Urinary bladder (tissue), 3 donors: ENCODE measurements at regions not wholly inside any gene's neighbourhood (a gene's known extent, or its start where the extent isn't known, plus 50 kb on each side); places are given as distances from the start of the nearest gene placed in this dataset.

Experiments used
- DNase-seq: peaks from one replicate; pipeline ENCODE4 v3.0.0-alpha.2; 2015; ENCODE audit errors: extremely low spot score
- H3K27ac ChIP-seq: one replicate; pipeline ENCODE4 v1.5.1; 2013; ENCODE audit warnings: low read depth, mild to moderate bottlenecking, moderate library complexity
- H3K36me3 ChIP-seq: one replicate; pipeline ENCODE4 v1.6.1; 2013; ENCODE audit warnings: mild to moderate bottlenecking, moderate library complexity; ENCODE audit not compliant: insufficient read depth
- H3K4me1 ChIP-seq: one replicate; pipeline ENCODE4 v1.6.1; 2013; ENCODE audit warnings: mild to moderate bottlenecking, moderate library complexity; ENCODE audit not compliant: insufficient read depth
- H3K4me3 ChIP-seq: one replicate; pipeline ENCODE4 v1.5.1; 2013; ENCODE audit warnings: low read depth, low read length
- WGBS: extraction: QIAGEN DNeasy Blood & Tissue Kit; methylation state at CpG from one replicate; pipeline ENCODE4 v1.1.7; 2013; 5-methylcytosine and 5-hydroxymethylcytosine counted together
- donor health status: healthy with polysubstance abuse.
- donor health status: healthy.

DNA sequence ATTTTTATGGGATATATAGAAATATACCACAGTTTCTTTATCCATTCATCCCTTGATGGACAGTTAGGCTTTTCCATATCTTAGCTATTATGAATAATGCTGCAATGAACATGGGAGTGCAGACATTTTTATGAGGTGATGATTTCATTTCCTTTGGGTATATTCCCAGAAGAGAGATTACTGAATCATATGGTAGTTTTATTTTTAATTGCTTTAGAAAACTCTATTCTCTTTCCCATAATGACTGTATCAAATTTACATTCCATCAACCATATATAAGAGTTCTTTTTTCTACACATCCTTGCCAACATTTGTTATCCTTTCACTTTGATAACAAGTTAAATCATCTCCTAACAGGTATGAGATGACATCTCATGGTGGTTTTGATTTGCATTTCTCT is 821.6 kb downstream of the TLE1 start:
- Histone ChIP-seq H3K4me3 (no peak overlapping the region), H3K4me1 (no peaks in the 10 kb centered on the region), H3K36me3 (no peaks in the 10 kb centered on the region), H3K27ac (no peak overlapping the region)
- no peak for DNase-seq

DNA sequence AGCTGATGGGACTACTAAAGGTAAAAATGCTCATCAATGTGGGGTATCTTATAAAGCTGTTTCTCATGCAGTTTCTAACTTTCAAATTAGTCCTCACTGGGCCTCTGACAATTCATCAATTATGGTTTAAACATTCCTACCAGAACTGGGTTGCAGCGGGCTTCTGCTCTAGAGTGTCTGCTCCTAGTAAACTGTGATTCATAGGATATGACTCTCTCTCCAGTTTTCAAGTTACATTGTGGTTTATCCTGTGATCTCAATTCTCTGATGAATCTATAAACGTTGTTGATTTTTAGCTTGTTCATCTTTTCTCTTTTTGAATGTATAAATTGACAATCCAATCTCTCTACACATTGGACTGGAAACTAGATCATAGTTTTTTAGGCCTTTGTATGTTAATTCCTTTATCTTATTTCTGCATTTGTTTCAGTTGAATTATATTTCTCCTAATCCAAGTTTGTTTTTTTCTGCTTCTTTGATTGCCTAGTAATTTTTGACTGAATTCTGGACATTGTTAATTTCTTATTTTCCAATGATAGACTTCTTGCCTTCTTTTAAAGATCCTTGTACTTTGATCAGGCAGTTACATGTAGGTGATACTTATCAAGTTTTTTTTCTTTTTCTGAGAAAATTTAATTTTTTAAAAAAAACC is 822.6 kb downstream of the TLE1 start:
- Histone ChIP-seq H3K27ac (no peak overlapping the region), H3K36me3 (no peaks in the 10 kb centered on the region), H3K4me3 (no peak overlapping the region), H3K4me1 (no peaks in the 10 kb centered on the region)
- DNase-seq = no peak
- 97% methylated on average over 2 of the region's 2 CpGs for WGBS

DNA sequence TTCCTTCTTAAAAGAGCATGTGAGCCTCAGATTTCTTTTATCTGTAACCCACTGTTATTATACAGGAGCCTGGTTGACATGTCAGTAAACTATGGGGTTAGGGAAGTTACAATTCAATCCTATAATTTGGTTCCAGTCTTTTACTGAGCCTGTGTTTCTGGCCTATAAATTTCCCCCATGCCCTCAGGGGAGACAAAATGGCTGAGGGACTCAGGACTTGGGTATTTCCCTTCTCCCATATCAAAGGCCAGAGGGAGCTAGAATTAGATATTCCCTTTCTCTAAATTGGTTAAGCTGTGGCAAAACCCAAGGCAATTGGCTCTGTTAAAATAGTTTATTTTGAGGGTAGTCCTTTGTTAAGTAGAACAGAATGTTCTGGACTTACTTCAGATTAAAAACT is 823.2 kb downstream of the TLE1 start:
- Histone ChIP-seq H3K27ac (no peak overlapping the region), H3K4me1 (no peaks in the 10 kb centered on the region), H3K4me3 (no peak overlapping the region), H3K36me3 (no peaks in the 10 kb centered on the region)
- DNase-seq = no peak

DNA sequence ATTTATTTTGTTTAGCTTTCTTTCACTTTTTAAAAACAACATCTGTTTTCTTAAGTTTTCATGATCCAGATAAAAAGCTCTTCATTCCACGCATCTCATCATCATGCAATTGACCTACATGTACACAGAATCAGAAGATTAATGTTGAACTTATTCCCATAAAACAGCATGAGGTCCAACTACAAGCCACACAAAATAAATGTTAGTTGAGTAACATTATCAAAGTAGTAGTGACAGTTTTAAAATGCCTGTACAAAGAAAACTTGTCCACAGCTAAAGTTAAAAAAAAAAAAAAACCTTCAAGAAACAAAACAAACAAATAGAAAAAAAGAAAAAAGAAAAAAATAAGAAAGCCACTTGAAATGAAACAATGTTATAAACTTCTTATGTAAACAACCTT is 846.3 kb downstream of the TLE1 start:
- 58% methylated on average over 1 of the region's 1 CpG for WGBS

DNA sequence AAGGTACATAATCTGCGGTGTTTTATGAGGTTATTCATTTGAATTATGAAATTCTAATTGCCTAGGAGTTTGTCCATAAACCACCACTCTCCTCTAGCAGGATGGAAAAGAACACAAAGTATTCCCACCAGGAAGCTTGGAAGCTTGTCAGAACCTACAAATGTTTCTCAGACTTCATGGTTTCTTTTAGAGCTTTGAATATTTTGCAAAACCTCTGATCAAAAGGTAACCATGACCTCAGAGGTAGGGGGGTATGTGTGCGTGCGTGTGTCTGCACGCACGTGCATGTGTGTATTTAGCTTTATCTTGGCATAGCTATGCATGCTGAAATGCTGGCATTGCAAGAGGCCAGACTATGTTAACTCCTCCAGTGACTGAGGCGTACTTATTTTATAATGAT is 847.0 kb downstream of the TLE1 start:
- WGBS = 48% methylated on average over 6 of the region's 6 CpGs

More for the DNA sequence above, 846.3 kb downstream of the TLE1 start:
- DNase-seq = no peak
- Histone ChIP-seq H3K4me3 (no peak overlapping the region), H3K4me1 (no peaks in the 10 kb centered on the region), H3K36me3 (no peaks in the 10 kb centered on the region), H3K27ac (no peak overlapping the region)

DNA sequence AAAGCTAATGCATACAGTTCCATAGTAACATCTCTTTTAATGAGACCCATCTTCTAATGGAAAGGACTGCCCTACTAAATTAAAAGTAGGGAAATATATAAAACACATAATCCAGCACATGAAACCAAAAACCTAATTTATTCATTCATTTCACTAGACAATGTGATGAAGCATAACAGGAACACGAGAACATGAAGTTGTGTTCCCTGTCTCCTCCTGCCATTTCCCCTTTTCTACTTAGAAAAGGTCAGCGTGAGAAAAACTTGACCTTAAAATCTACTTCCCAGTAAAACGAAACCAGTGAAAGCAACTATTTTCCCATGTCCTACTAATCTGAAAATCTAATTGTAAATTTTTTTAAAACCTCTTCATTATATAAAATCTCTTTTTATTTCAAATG is 847.5 kb downstream of the TLE1 start:
- Histone ChIP-seq H3K4me3 (no peak overlapping the region), H3K27ac (no peak overlapping the region), H3K4me1 (no peaks in the 10 kb centered on the region), H3K36me3 (no peaks in the 10 kb centered on the region)
- DNase-seq = no peak
- 69% methylated on average over 3 of the region's 3 CpGs for WGBS

More for the DNA sequence above, 847.0 kb downstream of the TLE1 start:
- Histone ChIP-seq H3K27ac (no peak overlapping the region), H3K36me3 (no peaks in the 10 kb centered on the region), H3K4me3 (no peak overlapping the region), H3K4me1 (no peaks in the 10 kb centered on the region)
- DNase-seq = peak; percentile 41

DNA sequence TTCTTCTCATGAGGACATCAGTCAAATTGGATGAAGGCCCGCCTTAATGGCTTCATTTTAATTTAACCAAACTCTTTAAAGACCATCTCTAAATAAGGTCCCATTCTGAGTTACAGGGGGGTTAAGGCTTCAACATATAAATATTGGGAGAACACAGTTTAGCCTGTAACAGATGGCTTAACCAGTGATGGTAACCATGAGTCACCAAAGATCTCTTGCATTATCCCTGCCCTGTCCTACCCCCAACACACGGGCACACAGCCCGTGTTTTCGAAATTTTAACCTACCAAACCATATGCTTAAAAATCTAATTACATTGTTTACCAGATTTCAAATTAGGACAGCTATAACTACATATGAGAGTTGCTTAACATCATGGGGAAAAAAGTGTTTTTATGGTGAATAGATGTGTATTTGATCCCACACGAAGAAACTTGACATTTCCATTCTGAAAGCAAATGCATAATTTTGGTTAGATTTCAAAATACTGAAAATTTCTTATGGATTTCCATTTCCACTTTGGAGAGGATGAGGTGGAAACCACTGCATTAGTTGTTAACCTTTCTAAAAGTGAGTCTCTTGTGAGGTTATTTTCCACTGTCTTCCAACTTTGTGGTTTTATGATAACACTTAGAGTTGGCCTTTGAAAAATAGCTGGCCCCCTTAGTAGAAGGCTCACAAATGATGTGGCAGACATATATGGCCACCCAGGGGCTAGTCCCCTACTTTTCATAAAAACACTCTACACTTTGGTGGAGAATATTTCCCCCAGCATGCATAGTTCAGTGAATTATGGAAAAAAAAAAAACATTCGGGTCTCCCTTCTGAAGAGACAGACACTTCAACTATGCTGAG is 849.3 kb downstream of the TLE1 start:
- H3K4me1 ChIP-seq = no peaks in the 10 kb centered on the region
- H3K36me3 ChIP-seq = no peaks in the 10 kb centered on the region
- no peak for DNase-seq
- WGBS = 96% methylated on average over 6 of the region's 6 CpGs
- H3K27ac ChIP-seq = no peak overlapping the region
- no peak overlapping the region for H3K4me3 ChIP-seq

DNA sequence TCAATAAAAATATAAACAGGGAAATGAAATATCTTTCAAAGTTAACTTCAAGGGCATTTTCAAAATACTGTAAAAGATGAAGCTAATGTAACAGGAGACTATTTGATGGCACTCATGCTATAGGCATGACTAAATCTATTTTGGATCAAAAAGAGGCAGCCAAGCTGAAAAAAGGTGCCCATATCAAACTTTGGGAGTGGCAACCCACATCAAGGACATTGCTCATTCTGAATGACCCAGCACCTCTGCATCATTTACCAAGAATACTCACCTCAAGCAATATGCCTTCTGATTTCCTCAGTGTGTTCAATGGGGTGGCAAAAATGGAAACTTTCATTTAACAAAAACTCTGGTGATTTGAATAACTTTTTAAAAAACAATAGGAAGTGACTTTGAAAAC is 853.3 kb downstream of the TLE1 start:
- H3K4me1 ChIP-seq = no peaks in the 10 kb centered on the region
- no peak overlapping the region for H3K27ac ChIP-seq
- H3K36me3 ChIP-seq = no peaks in the 10 kb centered on the region
- DNase-seq = no peak
- H3K4me3 ChIP-seq = no peak overlapping the region

DNA sequence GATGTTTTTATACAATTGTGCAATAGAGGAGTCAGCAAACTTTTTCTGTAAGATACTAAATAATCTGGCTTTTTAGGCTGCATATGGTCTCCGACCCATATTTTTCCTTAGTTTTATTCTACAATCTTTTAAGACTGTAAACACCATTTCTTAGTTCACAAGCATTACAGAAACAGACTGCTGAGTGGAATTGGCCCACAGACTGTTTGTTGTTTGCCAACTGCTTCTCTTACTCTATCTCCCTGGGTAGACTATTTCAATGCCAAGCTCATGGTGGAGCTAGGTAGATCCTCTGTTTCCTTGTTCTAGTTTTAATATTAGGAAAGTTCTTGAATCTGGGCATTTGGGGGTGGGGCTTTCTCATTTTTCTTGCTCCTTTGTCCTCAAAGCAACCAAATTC is 857.6 kb downstream of the TLE1 start:
- no peak for DNase-seq
- no peaks in the 10 kb centered on the region for H3K36me3 ChIP-seq

DNA sequence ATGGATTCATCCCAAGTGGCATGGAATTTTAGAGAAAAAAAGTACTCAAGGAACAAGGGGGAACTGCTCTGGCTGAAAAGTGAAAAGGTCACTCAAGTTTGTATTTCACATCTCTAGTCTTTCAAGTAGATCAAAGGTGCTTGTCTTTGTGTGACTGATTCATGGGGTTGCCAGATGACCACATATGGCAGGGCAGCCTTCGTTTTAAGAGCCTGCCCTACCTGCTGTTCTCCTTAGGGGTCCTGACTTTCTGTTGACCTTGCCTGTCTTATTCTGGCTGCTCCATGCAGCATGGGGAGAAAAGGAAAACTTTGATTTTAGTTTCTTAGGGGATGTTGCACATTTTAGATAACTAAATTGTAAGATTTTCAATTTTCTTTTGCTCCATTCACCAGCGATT is 877.7 kb downstream of the TLE1 start:
- H3K4me3 ChIP-seq = no peak overlapping the region
- no peaks in the 10 kb centered on the region for H3K4me1 ChIP-seq
- no peaks in the 10 kb centered on the region for H3K36me3 ChIP-seq
- DNase-seq = no peak
- H3K27ac ChIP-seq = no peak overlapping the region
- 75% methylated on average over 2 of the region's 2 CpGs for WGBS

More for the DNA sequence above, 857.6 kb downstream of the TLE1 start:
- Histone ChIP-seq H3K4me3 (no peak overlapping the region), H3K27ac (no peak overlapping the region), H3K4me1 (no peaks in the 10 kb centered on the region)
- 87% methylated on average over 1 of the region's 1 CpG for WGBS

DNA sequence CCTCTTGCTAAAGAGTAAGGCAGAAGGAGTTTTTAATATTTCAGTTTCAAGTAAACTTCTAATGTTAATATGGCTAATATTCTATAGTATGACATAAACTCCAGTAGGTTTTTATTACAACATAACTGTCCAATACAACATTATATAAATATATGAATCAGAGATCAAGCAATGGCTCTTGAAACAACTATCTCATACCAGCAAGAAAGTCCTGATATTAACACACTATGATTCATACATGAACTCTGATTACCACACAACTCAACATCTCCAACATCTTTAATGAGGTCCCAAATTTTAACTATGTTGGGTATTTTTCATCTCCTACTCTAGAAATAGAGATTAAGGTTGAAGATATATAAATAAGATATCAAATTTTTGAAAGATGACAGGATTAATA is 878.3 kb downstream of the TLE1 start:
- no peaks in the 10 kb centered on the region for H3K36me3 ChIP-seq
- no peak overlapping the region for H3K4me3 ChIP-seq
- H3K27ac ChIP-seq = no peak overlapping the region
- no peaks in the 10 kb centered on the region for H3K4me1 ChIP-seq
- no peak for DNase-seq

DNA sequence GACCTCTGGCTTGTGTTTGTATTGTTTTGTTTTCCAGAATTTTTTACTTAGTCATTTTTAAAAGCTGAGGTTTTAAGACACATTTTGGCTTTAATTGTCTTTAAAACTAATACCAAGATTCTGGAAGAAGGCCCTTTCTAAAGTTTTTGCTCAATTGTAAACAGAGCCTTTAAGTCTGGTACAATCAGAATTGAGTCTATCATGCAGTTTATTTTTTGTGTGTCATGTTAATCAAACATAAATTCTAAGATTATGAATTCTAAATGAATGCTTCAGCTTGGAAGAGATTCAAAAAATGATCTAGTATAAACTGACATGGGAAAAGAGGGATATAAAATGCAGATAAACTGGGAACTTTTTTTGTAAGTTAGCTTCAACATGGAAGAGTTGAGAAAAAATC is 882.7 kb downstream of the TLE1 start:
- no peak overlapping the region for H3K27ac ChIP-seq
- H3K4me1 ChIP-seq = no peaks in the 10 kb centered on the region

DNA sequence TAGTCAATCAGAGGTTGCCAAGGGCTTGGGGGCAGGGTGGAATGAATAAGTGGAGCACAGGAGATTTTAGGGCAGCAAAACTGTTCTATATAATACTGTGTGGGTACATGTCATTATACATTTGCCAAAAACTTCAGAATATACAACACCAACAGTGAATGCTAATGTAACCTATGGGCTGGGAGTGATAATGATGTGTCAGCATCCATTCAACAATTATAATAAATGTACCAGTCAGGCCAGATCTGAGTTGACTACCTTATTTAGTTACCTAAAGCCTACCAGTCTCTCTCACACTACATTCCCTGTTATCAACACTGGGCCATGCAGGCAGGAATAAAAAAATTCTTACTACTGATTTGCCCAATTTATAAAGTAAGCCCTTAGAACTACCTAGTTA is 884.5 kb downstream of the TLE1 start:
- Histone ChIP-seq H3K4me3 (no peak overlapping the region), H3K27ac (no peak overlapping the region), H3K4me1 (no peaks in the 10 kb centered on the region), H3K36me3 (no peaks in the 10 kb centered on the region)
- no peak for DNase-seq

More for the DNA sequence above, 882.7 kb downstream of the TLE1 start:
- Histone ChIP-seq H3K36me3 (no peaks in the 10 kb centered on the region), H3K4me3 (no peak overlapping the region)
- no peak for DNase-seq

DNA sequence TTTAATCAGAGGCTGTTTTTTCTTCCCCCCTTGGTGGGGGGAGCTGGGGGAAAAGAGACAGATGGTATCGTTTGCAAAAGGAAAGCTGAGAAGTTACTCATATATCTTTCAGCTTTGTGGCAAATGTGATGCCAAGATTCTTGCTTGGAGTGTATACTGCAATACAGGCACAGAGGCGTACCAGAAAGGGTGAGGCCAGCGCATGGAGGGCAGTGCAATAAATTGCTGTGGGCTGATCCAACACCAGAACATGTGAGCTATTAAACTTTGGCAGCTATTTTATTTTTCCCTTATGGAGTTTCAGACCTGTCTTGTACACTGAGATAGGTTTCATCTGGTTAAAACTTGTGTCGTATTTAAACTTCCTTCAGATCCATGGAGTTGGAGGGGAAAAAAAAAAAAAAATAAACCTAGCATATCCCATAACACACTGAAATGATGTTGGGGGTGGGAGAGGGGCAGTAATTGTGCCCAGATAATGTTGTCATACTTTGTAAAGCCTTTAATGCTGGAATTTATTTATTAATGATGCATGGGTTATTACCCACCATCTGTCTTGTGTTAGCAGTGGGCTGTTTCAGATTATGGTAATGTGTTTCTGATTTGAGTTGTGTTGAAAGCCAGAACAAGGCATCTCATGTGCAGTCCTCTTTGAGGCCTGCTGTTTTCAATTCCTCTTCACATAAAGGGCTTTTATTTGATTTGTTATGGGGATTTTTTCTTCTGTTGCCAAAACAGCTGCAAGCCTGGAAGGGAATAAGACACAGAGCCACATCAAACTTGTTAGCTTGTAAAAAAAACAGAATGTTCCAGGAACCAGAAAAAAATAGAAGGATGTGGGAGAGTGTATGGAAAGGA is 891.3 kb downstream of the TLE1 start:
- no peaks in the 10 kb centered on the region for H3K36me3 ChIP-seq
- H3K27ac ChIP-seq = no peak overlapping the region
- WGBS = 25% methylated on average over 4 of the region's 4 CpGs
- no peak overlapping the region for H3K4me3 ChIP-seq
- H3K4me1 ChIP-seq = no peaks in the 10 kb centered on the region
- peak; percentile 95 for DNase-seq
